GM19455 (cell line): ENCODE measurements at regions not wholly inside any gene's neighbourhood (a gene's known extent, or its start where the extent isn't known, plus 50 kb on each side); places are given as distances from the start of the nearest gene placed in this dataset.

ENCODE experiments used
- ATAC-seq: cut with Tn5 transposase; IDR thresholded peaks from one replicate; pipeline ENCODE4 v1.9.1; 2021; ENCODE audit not compliant: unreplicated experiment

- no peak for ATAC-seq
These were observed 310.7 kb downstream of the TNS1 start for GRCh38 chr2:217691920-217692666.

GRCh38 chr2:217691516-217691915 lies 311.3 kb downstream of the TNS1 start:
- ATAC-seq = no peak

GRCh38 chr2:217689053-217689452 lies 313.7 kb downstream of the TNS1 start:
- no peak for ATAC-seq

- ATAC-seq = no peak
These were observed 314.3 kb downstream of the TNS1 start for GRCh38 chr2:217688494-217688893.

GRCh38 chr2:217687771-217688170 lies 315.0 kb downstream of the TNS1 start:
- no peak for ATAC-seq

- no peak for ATAC-seq
These were observed 317.6 kb downstream of the TNS1 start for GRCh38 chr2:217685255-217685605.

- no peak for ATAC-seq
These were observed 318.2 kb downstream of the TNS1 start for GRCh38 chr2:217684431-217685254.

- ATAC-seq = no peak
These were observed 319.5 kb downstream of the TNS1 start for GRCh38 chr2:217683106-217683870.

GRCh38 chr2:217681791-217682190 lies 321.0 kb downstream of the TNS1 start:
- no peak for ATAC-seq

GRCh38 chr2:217680381-217680780 lies 322.4 kb downstream of the TNS1 start:
- no peak for ATAC-seq

- ATAC-seq = no peak
These were observed 329.2 kb downstream of the TNS1 start for GRCh38 chr2:217673627-217674026.

- ATAC-seq = no peak
These were observed 330.3 kb downstream of the TNS1 start for GRCh38 chr2:217672472-217672871.

- no peak for ATAC-seq
These were observed 330.9 kb downstream of the TNS1 start for GRCh38 chr2:217671871-217672270.

- no peak for ATAC-seq
These were observed 331.7 kb downstream of the TNS1 start for GRCh38 chr2:217671075-217671474.

GRCh38 chr2:217669831-217670230 lies 333.0 kb downstream of the TNS1 start:
- no peak for ATAC-seq

- no peak for ATAC-seq
These were observed 335.3 kb downstream of the TNS1 start for GRCh38 chr2:217667512-217667911.

GRCh38 chr2:217667035-217667434 lies 335.8 kb downstream of the TNS1 start:
- ATAC-seq = no peak

- no peak for ATAC-seq
These were observed 336.5 kb downstream of the TNS1 start for GRCh38 chr2:217666338-217666737.

- ATAC-seq = no peak
These were observed 338.0 kb downstream of the TNS1 start for GRCh38 chr2:217664761-217665160.

- no peak for ATAC-seq
These were observed 339.7 kb downstream of the TNS1 start for GRCh38 chr2:217662984-217663602.

- no peak for ATAC-seq
These were observed 341.4 kb downstream of the TNS1 start for GRCh38 chr2:217661378-217661777.
